RWPE2 (cell line): ENCODE measurements at regions not wholly inside any gene's neighbourhood (a gene's known extent, or its start where the extent isn't known, plus 50 kb on each side); places are given as distances from the start of the nearest gene placed in this dataset.

Experiments used
- ATAC-seq: fragments of 200-7000 bp; cut with Tn5 transposase; 3 replicates; pipeline ENCODE4 v1.9.1; 2021; ENCODE audit warnings: low read depth
- DNase-seq: peaks from one replicate; pipeline ENCODE4 v3.0.0-alpha.2; 2020; ENCODE audit warnings: low spot score
- H3K27ac ChIP-seq: fragments of 450-650 bp; 2 replicates; pipeline ENCODE4 v1.5.1; 2017; ENCODE audit warnings: mild to moderate bottlenecking; ENCODE audit not compliant: poor library complexity, severe bottlenecking
- H3K27me3 ChIP-seq: fragments of 250-450 bp; sonication (Bioruptor Pico); 2 replicates; pipeline ENCODE4 v1.5.1; 2021; ENCODE audit warnings: mild to moderate bottlenecking, moderate library complexity; ENCODE audit not compliant: insufficient read depth, poor library complexity, severe bottlenecking
- H3K36me3 ChIP-seq: fragments of 250-450 bp; sonication (Bioruptor Pico); 2 replicates; pipeline ENCODE4 v1.5.1; 2020; ENCODE audit warnings: low read depth, mild to moderate bottlenecking, moderate library complexity
- H3K4me1 ChIP-seq: fragments of 250-450 bp; sonication (Bioruptor Pico); 2 replicates; pipeline ENCODE4 v1.5.1; 2021; ENCODE audit warnings: mild to moderate bottlenecking, moderate library complexity; ENCODE audit not compliant: insufficient read depth, poor library complexity, severe bottlenecking
- H3K4me3 ChIP-seq: fragments of 250-450 bp; sonication (Bioruptor Pico); 2 replicates; pipeline ENCODE4 v1.5.1; 2021; ENCODE audit warnings: mild to moderate bottlenecking, moderate library complexity; ENCODE audit not compliant: severe bottlenecking
- H3K9me3 ChIP-seq: fragments of 250-450 bp; sonication (Bioruptor Pico); 2 replicates; pipeline ENCODE4 v1.5.1; 2021; ENCODE audit warnings: mild to moderate bottlenecking, moderate library complexity; ENCODE audit not compliant: severe bottlenecking
- TF ChIP-seq, protein P1 (sequence below): fragments of 450-650 bp; IDR thresholded peaks from one replicate; pipeline ENCODE4 v1.5.1; 2017; ENCODE audit warnings: mild to moderate bottlenecking, moderate library complexity; ENCODE audit not compliant: poor library complexity, severe bottlenecking

DNA sequence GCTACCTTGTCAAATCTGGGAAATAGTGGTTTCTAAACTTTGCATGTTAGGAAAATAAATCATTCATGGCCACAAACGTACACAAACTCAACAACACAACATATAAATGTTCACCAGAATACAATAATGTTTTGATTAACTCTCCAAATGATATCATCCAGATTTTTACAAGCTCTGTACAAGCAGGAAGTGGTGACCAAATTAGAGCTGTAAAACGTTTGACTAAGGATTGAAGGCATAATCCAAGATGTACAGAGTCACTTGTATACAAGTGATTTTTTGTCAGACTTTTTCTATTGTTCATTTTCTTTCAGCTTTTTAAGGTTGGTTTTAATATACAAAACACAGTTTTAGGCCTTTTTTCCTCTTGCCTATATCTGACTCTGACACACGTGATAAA, 748.4 kb upstream of the GRM7 start:
- Histone ChIP-seq H3K9me3 (no peaks in the 10 kb centered on the region), H3K36me3 (no peaks in the 10 kb centered on the region), H3K4me3 (no peak overlapping the region), H3K27ac (no peak overlapping the region), H3K27me3 (no peaks in the 10 kb centered on the region), H3K4me1 (no peaks in the 10 kb centered on the region)
- ATAC-seq (no peak), DNase-seq (no peak)
- TF ChIP-seq, protein P1, sequence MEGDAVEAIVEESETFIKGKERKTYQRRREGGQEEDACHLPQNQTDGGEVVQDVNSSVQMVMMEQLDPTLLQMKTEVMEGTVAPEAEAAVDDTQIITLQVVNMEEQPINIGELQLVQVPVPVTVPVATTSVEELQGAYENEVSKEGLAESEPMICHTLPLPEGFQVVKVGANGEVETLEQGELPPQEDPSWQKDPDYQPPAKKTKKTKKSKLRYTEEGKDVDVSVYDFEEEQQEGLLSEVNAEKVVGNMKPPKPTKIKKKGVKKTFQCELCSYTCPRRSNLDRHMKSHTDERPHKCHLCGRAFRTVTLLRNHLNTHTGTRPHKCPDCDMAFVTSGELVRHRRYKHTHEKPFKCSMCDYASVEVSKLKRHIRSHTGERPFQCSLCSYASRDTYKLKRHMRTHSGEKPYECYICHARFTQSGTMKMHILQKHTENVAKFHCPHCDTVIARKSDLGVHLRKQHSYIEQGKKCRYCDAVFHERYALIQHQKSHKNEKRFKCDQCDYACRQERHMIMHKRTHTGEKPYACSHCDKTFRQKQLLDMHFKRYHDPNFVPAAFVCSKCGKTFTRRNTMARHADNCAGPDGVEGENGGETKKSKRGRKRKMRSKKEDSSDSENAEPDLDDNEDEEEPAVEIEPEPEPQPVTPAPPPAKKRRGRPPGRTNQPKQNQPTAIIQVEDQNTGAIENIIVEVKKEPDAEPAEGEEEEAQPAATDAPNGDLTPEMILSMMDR = no peak

DNA sequence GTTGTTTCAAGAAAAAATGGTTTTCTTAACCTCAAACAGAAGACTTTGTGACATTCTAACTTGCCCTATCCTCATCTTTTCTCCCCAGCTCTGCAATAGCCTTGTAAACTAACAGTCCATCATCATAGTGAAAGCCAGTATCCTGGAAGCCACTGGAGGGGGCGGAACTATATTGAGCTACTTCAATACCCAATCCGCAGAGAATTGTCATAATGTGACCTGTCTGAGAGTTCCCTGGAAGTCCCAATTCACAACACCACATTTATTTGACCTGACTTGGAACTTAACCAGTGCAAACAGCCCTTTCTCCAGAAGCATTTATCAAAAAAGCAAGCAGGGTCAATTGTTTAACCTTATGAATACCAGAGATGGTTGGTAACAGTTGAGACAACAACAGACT, 747.6 kb upstream of the GRM7 start:
- Histone ChIP-seq H3K27ac (no peak overlapping the region), H3K9me3 (no peaks in the 10 kb centered on the region), H3K4me1 (no peaks in the 10 kb centered on the region), H3K36me3 (no peaks in the 10 kb centered on the region), H3K4me3 (no peak overlapping the region), H3K27me3 (no peaks in the 10 kb centered on the region)
- no peak for ATAC-seq
- TF ChIP-seq, protein P1 = no peak
- DNase-seq = no peak

DNA sequence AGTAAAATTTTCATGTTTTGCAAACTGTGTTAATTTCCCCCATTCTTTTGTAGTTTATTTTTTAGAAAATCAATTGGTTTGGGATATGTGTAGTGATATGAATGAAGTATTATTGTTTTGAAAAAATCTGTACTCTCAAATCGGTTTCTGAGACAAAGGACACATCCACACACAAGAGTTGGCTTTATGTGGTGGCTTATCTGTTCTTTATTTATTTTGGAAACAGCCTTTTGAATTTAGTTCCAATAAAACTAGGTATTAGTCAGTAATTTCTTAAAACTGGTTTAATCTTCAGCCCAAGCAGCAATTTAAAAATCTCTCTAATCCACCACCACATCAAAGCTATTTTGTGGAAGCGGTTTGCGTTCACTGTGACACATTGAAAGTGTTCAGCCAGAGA, 741.5 kb upstream of the GRM7 start:
- H3K27me3 ChIP-seq = no peaks in the 10 kb centered on the region
- no peak for ATAC-seq
- no peaks in the 10 kb centered on the region for H3K9me3 ChIP-seq
- no peak overlapping the region for H3K27ac ChIP-seq
- H3K4me1 ChIP-seq = no peaks in the 10 kb centered on the region
- no peaks in the 10 kb centered on the region for H3K36me3 ChIP-seq
- no peak overlapping the region for H3K4me3 ChIP-seq
- no peak for DNase-seq
- TF ChIP-seq, protein P1 = no peak

DNA sequence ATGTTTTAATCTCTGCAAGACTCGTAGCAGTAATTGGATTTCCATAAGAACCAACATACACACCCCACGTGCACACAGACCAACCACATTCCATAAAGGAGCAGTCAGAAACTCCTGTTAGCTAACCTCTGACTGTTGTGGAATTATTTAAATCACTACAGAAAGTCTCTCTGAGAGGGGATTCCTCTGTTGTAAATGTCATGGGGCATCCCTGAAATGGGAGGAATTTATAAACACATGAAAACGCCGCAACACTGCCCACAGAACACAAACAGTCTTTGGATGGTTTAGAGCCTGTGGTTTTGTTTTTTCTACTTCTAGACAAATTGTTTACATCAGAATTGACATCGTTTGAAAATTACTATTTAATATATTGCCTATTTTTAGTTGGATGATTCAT, 740.1 kb upstream of the GRM7 start:
- ATAC-seq (no peak), DNase-seq (no peak)
- no peak overlapping the region for H3K27ac ChIP-seq
- TF ChIP-seq, protein P1 = no peak
- H3K9me3 ChIP-seq = no peaks in the 10 kb centered on the region
- no peaks in the 10 kb centered on the region for H3K27me3 ChIP-seq
- H3K36me3 ChIP-seq = no peaks in the 10 kb centered on the region
- no peak overlapping the region for H3K4me3 ChIP-seq
- H3K4me1 ChIP-seq = no peaks in the 10 kb centered on the region

DNA sequence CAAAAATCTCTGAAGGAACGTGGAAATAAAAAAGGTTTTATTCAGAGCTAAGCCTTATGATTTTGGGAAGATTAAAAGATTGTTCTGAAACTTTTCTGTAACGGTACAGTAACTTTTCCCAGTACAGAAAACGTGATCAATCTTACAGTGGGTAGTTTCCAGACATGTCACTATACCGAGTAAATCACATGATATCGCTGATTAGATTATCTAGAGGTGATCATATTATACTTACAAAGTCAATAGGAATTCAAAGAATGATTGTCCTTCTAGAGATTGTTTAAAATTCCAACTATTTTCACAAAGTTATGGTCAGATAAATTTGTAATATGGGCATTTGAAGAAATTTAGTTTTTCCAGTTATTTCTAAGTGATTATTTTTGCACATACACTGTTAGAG, 736.0 kb upstream of the GRM7 start:
- H3K9me3 ChIP-seq = no peaks in the 10 kb centered on the region
- TF ChIP-seq, protein P1 = no peak
- no peaks in the 10 kb centered on the region for H3K36me3 ChIP-seq
- DNase-seq (no peak), ATAC-seq (no peak)
- no peak overlapping the region for H3K27ac ChIP-seq
- no peaks in the 10 kb centered on the region for H3K27me3 ChIP-seq
- no peaks in the 10 kb centered on the region for H3K4me1 ChIP-seq
- H3K4me3 ChIP-seq = no peak overlapping the region
